BE2C (cell line): ENCODE measurements at regions not wholly inside any gene's neighbourhood (a gene's known extent, or its start where the extent isn't known, plus 50 kb on each side); places are given as distances from the start of the nearest gene placed in this dataset.

Source experiments
- DNase-seq: peaks from one replicate; pipeline ENCODE4 v3.0.0-alpha.2; 2020
- H3K27me3 ChIP-seq: fragments of 250-450 bp; sonication (Bioruptor Pico); 2 replicates; pipeline ENCODE4 v1.5.1; 2020; ENCODE audit warnings: mild to moderate bottlenecking
- H3K36me3 ChIP-seq: fragments of 250-450 bp; sonication (Bioruptor Pico); 2 replicates; pipeline ENCODE4 v1.5.1; 2020; ENCODE audit warnings: mild to moderate bottlenecking
- H3K4me1 ChIP-seq: fragments of 250-450 bp; sonication (Bioruptor Pico); 2 replicates; pipeline ENCODE4 v1.5.1; 2020
- H3K4me3 ChIP-seq: 2 replicates; pipeline ENCODE4 v1.5.1; 2011; ENCODE audit warnings: low read depth, low read length
- H3K9me3 ChIP-seq: fragments of 250-450 bp; sonication (Bioruptor Pico); 2 replicates; pipeline ENCODE4 v1.5.1; 2020
- CTCF ChIP-seq: IDR thresholded peaks from 2 replicates; pipeline ENCODE4 v1.5.1; 2012; ENCODE audit warnings: mild to moderate bottlenecking, low read depth, low read length

- peaks cover 14% of the 10 kb centered on the region for H3K4me1 ChIP-seq
- no peaks in the 10 kb centered on the region for H3K27me3 ChIP-seq
- H3K9me3 ChIP-seq = peaks cover 3% of the 10 kb centered on the region; the same call in 1 of the 2 replicates
- H3K4me3 ChIP-seq = no peak overlapping the region
- no peak for TF ChIP-seq CTCF
- no peak for DNase-seq
- H3K36me3 ChIP-seq = no peaks in the 10 kb centered on the region
Observed at GRCh38 chr11:116413301-116414242, 359.2 kb downstream of the BUD13 start.

- Histone ChIP-seq H3K27me3 (no peaks in the 10 kb centered on the region), H3K36me3 (no peaks in the 10 kb centered on the region), H3K9me3 (peaks cover 3% of the 10 kb centered on the region; the same call in 1 of the 2 replicates), H3K4me1 (peaks cover 14% of the 10 kb centered on the region), H3K4me3 (no peak overlapping the region)
- no peak for DNase-seq
- no peak for TF ChIP-seq CTCF
Observed at GRCh38 chr11:116412118-116412889, 360.5 kb downstream of the BUD13 start.

GRCh38 chr11:116409238-116409637 is 363.5 kb downstream of the BUD13 start:
- Histone ChIP-seq H3K36me3 (no peaks in the 10 kb centered on the region), H3K27me3 (no peaks in the 10 kb centered on the region), H3K4me1 (peaks cover 10% of the 10 kb centered on the region), H3K4me3 (no peak overlapping the region), H3K9me3 (no peaks in the 10 kb centered on the region)
- no peak for TF ChIP-seq CTCF
- DNase-seq = no peak

- Histone ChIP-seq H3K4me3 (no peak overlapping the region), H3K9me3 (no peaks in the 10 kb centered on the region), H3K4me1 (no peaks in the 10 kb centered on the region; the same call in 1 of the 2 replicates), H3K27me3 (no peaks in the 10 kb centered on the region), H3K36me3 (no peaks in the 10 kb centered on the region; the same call in 1 of the 2 replicates)
- DNase-seq = no peak
- TF ChIP-seq CTCF = no peak
Observed at GRCh38 chr11:116406042-116406441, 366.7 kb downstream of the BUD13 start.

GRCh38 chr11:116404462-116404798 is 368.4 kb downstream of the BUD13 start:
- Histone ChIP-seq H3K4me3 (no peak overlapping the region), H3K9me3 (no peaks in the 10 kb centered on the region), H3K4me1 (no peaks in the 10 kb centered on the region; the same call in 1 of the 2 replicates), H3K36me3 (no peaks in the 10 kb centered on the region; the same call in none of the 2 replicates), H3K27me3 (no peaks in the 10 kb centered on the region)
- DNase-seq = no peak
- no peak for TF ChIP-seq CTCF
